ENCODE measurements at regions not wholly inside any gene's neighbourhood (a gene's known extent, or its start where the extent isn't known, plus 50 kb on each side); places are given as distances from the start of the nearest gene placed in this dataset.

GRCh38 chr2:187976986-187977333 lies 314.7 kb upstream of the GULP1 start (continued):
- TF ChIP-seq TSHZ2 (CRISPR knock-in tag; IDR thresholded peaks at IDR 0.05) (no peak), ZFP3 (CRISPR knock-in tag; IDR thresholded peaks at IDR 0.05) (no peak), CREB5 (CRISPR knock-in tag; IDR thresholded peaks at IDR 0.05; ENCODE audit: low read depth) (no peak), TOX (CRISPR knock-in tag; IDR thresholded peaks at IDR 0.05; ENCODE audit: borderline replicate concordance) (no peak), POU6F1 (CRISPR knock-in tag; IDR thresholded peaks at IDR 0.05; ENCODE audit: borderline replicate concordance, low read depth) (no peak), ESRRG (CRISPR knock-in tag; IDR thresholded peaks at IDR 0.05) (no peak), TCF4 (CRISPR knock-in tag; IDR thresholded peaks at IDR 0.05; ENCODE audit: borderline replicate concordance) (no peak), SNAI2 (CRISPR knock-in tag; IDR thresholded peaks at IDR 0.05) (no peak)

- no peak for ATAC-seq
- TF ChIP-seq OSR1 (CRISPR knock-in tag; IDR thresholded peaks at IDR 0.05) (no peak), CSRNP3 (CRISPR knock-in tag; IDR thresholded peaks at IDR 0.05) (no peak), POU6F1 (CRISPR knock-in tag; IDR thresholded peaks at IDR 0.05; ENCODE audit: borderline replicate concordance, low read depth) (no peak), CREB5 (CRISPR knock-in tag; IDR thresholded peaks at IDR 0.05; ENCODE audit: low read depth) (no peak), ZNF8 (CRISPR knock-in tag; IDR thresholded peaks at IDR 0.05) (no peak), PATZ1 (CRISPR knock-in tag; IDR thresholded peaks at IDR 0.05; ENCODE audit: borderline replicate concordance) (no peak), CSDC2 (CRISPR knock-in tag; IDR thresholded peaks at IDR 0.05) (no peak), TCF4 (CRISPR knock-in tag; IDR thresholded peaks at IDR 0.05; ENCODE audit: borderline replicate concordance) (no peak), ESRRG (CRISPR knock-in tag; IDR thresholded peaks at IDR 0.05) (no peak), TSHZ2 (CRISPR knock-in tag; IDR thresholded peaks at IDR 0.05) (no peak), GLIS3 (CRISPR knock-in tag; IDR thresholded peaks at IDR 0.05) (no peak), RARB (CRISPR knock-in tag; IDR thresholded peaks at IDR 0.05) (no peak), ZFP3 (CRISPR knock-in tag; IDR thresholded peaks at IDR 0.05) (no peak), PPARA (CRISPR knock-in tag; IDR thresholded peaks at IDR 0.05; ENCODE audit: borderline replicate concordance) (no peak), ZNF565 (CRISPR knock-in tag; conservative IDR thresholded peaks at IDR 0.05; ENCODE audit: low read depth) (no peak), SNAI2 (CRISPR knock-in tag; IDR thresholded peaks at IDR 0.05) (no peak), ZC3H10 (CRISPR knock-in tag; IDR thresholded peaks at IDR 0.05) (no peak), ISL1 (CRISPR knock-in tag; IDR thresholded peaks at IDR 0.05) (no peak)
Observed at GRCh38 chr2:187978356-187978755, 313.3 kb upstream of the GULP1 start.

All from SK-N-SH treated with all-trans-retinoic acid at 6 μM for 48 hours (cell line).